ENCODE measurements at regions not wholly inside any gene's neighbourhood (a gene's known extent, or its start where the extent isn't known, plus 50 kb on each side); places are given as distances from the start of the nearest gene placed in this dataset.

DNA sequence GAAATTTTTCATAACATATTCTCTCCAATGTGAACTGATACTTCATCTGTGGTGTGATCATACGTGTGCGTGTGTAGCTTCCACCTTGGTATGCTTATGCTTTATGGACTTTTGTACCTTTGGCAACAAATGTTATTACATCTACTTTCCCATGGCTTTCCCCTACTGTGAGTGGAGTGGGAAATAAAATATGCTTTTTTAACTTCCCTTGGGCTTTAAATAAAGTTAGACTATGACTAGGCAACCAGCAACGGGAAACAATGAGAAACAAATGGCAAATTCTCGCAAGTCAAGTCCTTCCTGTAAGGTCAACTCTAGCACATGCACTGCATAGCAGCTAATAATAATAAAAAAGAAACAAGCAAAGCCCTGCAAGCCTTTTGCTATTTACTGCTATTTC is 205.0 kb upstream of the PDE5A start:
- WGBS (ENCODE audit: low lambda C conversion rate): 41% methylated on average over 4 of the region's 4 CpGs
- H3K27ac ChIP-seq (ENCODE audit: extremely low read length, insufficient read depth, low read length): no peak overlapping the region
- ATAC-seq: no peak
- intact Hi-C loops (cut with micrococcal nuclease; ENCODE audit: unreplicated experiment) (no loop called here), in situ Hi-C loops (cut with HindIII; ENCODE audit: extremely low pct_ligation_motif_present, low pct_unique_long_range_greater_than_20kb) (no loop called here)
- no peak overlapping the region for H3K9ac ChIP-seq (ENCODE audit: insufficient read depth, low read depth, low read length)
- H3K27me3 ChIP-seq (ENCODE audit: control insufficient read depth in 1 of 2, insufficient read depth in 2 of 2, low read length in 2 of 2): no peaks in the 10 kb centered on the region
- H4K20me1 ChIP-seq (ENCODE audit: insufficient read depth, low read length): no peaks in the 10 kb centered on the region
- no peak overlapping the region for H3K4me2 ChIP-seq (ENCODE audit: low read depth, low read length)
- no peak for DNase-seq (ENCODE audit: low spot score)
- FAIRE-seq: no peak
- H3K9me3 ChIP-seq (ENCODE audit: low read length): no peaks in the 10 kb centered on the region
- H3K4me1 ChIP-seq (ENCODE audit: insufficient read depth, low read length): no peaks in the 10 kb centered on the region
- CTCF ChIA-PET (ENCODE audit: low intra/inter-chr PET ratio, low total read pairs): no interaction called here
- TF ChIP-seq FOXP1 (IDR thresholded peaks at IDR 0.05) (no peak), FOXP1 (CRISPR knock-in tag; IDR thresholded peaks at IDR 0.05) (no peak), ZFP36 (IDR thresholded peaks at IDR 0.05; ENCODE audit: borderline replicate concordance, low read depth, low read length, partially characterized antibody) (no peak), ZNF143 (CRISPR knock-in tag; IDR thresholded peaks at IDR 0.05) (no peak), AHR (CRISPR knock-in tag; IDR thresholded peaks at IDR 0.05) (no peak), ZNF101 (CRISPR knock-in tag; IDR thresholded peaks at IDR 0.05; ENCODE audit: borderline replicate concordance, low read depth) (no peak), ZNF496 (CRISPR knock-in tag; IDR thresholded peaks at IDR 0.05; ENCODE audit: insufficient replicate concordance) (no peak), ESRRA (CRISPR knock-in tag; IDR thresholded peaks at IDR 0.05; ENCODE audit: low read depth) (no peak), AKNA (CRISPR knock-in tag; IDR thresholded peaks at IDR 0.05; ENCODE audit: borderline replicate concordance) (no peak), ELF3 (CRISPR knock-in tag; IDR thresholded peaks at IDR 0.05) (no peak), SPEN (CRISPR knock-in tag; IDR thresholded peaks at IDR 0.05; ENCODE audit: low read depth) (no peak), ZNF883 (CRISPR knock-in tag; IDR thresholded peaks at IDR 0.05; ENCODE audit: not compliant biosample characterization) (no peak), SIX4 (CRISPR knock-in tag; IDR thresholded peaks at IDR 0.05) (no peak), MYC (CRISPR knock-in tag; IDR thresholded peaks at IDR 0.05; ENCODE audit: borderline replicate concordance) (no peak)
- TF ChIP-seq, protein P1, sequence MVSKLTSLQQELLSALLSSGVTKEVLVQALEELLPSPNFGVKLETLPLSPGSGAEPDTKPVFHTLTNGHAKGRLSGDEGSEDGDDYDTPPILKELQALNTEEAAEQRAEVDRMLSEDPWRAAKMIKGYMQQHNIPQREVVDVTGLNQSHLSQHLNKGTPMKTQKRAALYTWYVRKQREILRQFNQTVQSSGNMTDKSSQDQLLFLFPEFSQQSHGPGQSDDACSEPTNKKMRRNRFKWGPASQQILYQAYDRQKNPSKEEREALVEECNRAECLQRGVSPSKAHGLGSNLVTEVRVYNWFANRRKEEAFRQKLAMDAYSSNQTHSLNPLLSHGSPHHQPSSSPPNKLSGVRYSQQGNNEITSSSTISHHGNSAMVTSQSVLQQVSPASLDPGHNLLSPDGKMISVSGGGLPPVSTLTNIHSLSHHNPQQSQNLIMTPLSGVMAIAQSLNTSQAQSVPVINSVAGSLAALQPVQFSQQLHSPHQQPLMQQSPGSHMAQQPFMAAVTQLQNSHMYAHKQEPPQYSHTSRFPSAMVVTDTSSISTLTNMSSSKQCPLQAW (CRISPR knock-in tag; IDR thresholded peaks at IDR 0.05): no peak
- H3K36me3 ChIP-seq (replicated peaks in 1 of 2; ENCODE audit: control insufficient read depth in 1 of 2, insufficient read depth in 2 of 2, low read length in 2 of 2): no peaks in the 10 kb centered on the region
- H3K4me3 ChIP-seq (replicated peaks in 1 of 3; ENCODE audit: insufficient read depth in 1 of 3, low read depth in 2 of 3, low read length in 3 of 3): no peak overlapping the region
- H3K79me2 ChIP-seq (ENCODE audit: insufficient read depth, low read length): no peaks in the 10 kb centered on the region
- no TSS peak for BruUV-seq (replicated peaks)
- H2AFZ ChIP-seq (ENCODE audit: low read length): no peak overlapping the region
- POLR2A ChIA-PET: no interaction called here
